C4-2B (cell line): ENCODE measurements at regions not wholly inside any gene's neighbourhood (a gene's known extent, or its start where the extent isn't known, plus 50 kb on each side); places are given as distances from the start of the nearest gene placed in this dataset.

Experiments used
- CTCF ChIP-seq: fragments of 450-650 bp; conservative IDR thresholded peaks from 2 replicates; pipeline ENCODE4 v1.5.1; 2017; ENCODE audit warnings: mild to moderate bottlenecking
- ZFX ChIP-seq: fragments of 450-650 bp; IDR thresholded peaks from 2 replicates; pipeline ENCODE4 v1.6.1; 2017

- TF ChIP-seq CTCF, result no peak
- no peak for TF ChIP-seq ZFX
These were observed 246.6 kb downstream of the ENC1 start for GRCh38 chr5:74393943-74394342.
